ENCODE measurements at regions not wholly inside any gene's neighbourhood (a gene's known extent, or its start where the extent isn't known, plus 50 kb on each side); places are given as distances from the start of the nearest gene placed in this dataset.

GRCh38 chr11:71064183-71064582 lies 188.2 kb downstream of the SHANK2 start:
- TF ChIP-seq CTCF (IDR thresholded peaks at IDR 0.05; ENCODE audit: low read depth, low read length, poor library complexity, severe bottlenecking) (no peak), EZH2phosphoT487 (IDR thresholded peaks at IDR 0.05; ENCODE audit: borderline replicate concordance, low read length) (no peak)

Measured in DOHH2 (cell line).